ENCODE measurements at regions not wholly inside any gene's neighbourhood (a gene's known extent, or its start where the extent isn't known, plus 50 kb on each side); places are given as distances from the start of the nearest gene placed in this dataset.

- Histone ChIP-seq H3K79me2 (ENCODE audit: insufficient read depth, low read length) (no peaks in the 10 kb centered on the region), H3K9me2 (replicated peaks; ENCODE audit: low read depth, low read length) (no peaks in the 10 kb centered on the region), H3K4me1 (ENCODE audit: insufficient read depth, low read length, poor library complexity, severe bottlenecking) (no peaks in the 10 kb centered on the region), H3K9ac (ENCODE audit: low read depth, low read length, poor library complexity, severe bottlenecking) (no peak overlapping the region), H3K4me3 (ENCODE audit: low read length, poor library complexity, severe bottlenecking) (no peak overlapping the region), H3K9me3 (ENCODE audit: insufficient read depth, low read depth, low read length) (0 out of 2 replicates have a peak, but pooled peaks cover 5% of the 10 kb centered on the region), H2AFZ (ENCODE audit: low read length) (no peak overlapping the region), H3K36me3 (ENCODE audit: insufficient read depth, low read length) (no peaks in the 10 kb centered on the region), H3K4me2 (ENCODE audit: low read depth, low read length, poor library complexity, severe bottlenecking) (no peak overlapping the region), H3K27me3 (ENCODE audit: insufficient read depth, low read length, poor library complexity, severe bottlenecking) (no peaks in the 10 kb centered on the region), H3F3A (ENCODE audit: low read depth) (no peaks in the 10 kb centered on the region), H4K20me1 (ENCODE audit: insufficient read depth, low read length, poor library complexity, severe bottlenecking) (no peaks in the 10 kb centered on the region)
- TF ChIP-seq, protein P1, sequence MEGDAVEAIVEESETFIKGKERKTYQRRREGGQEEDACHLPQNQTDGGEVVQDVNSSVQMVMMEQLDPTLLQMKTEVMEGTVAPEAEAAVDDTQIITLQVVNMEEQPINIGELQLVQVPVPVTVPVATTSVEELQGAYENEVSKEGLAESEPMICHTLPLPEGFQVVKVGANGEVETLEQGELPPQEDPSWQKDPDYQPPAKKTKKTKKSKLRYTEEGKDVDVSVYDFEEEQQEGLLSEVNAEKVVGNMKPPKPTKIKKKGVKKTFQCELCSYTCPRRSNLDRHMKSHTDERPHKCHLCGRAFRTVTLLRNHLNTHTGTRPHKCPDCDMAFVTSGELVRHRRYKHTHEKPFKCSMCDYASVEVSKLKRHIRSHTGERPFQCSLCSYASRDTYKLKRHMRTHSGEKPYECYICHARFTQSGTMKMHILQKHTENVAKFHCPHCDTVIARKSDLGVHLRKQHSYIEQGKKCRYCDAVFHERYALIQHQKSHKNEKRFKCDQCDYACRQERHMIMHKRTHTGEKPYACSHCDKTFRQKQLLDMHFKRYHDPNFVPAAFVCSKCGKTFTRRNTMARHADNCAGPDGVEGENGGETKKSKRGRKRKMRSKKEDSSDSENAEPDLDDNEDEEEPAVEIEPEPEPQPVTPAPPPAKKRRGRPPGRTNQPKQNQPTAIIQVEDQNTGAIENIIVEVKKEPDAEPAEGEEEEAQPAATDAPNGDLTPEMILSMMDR (conservative IDR thresholded peaks at IDR 0.05; ENCODE audit: low read length) = no peak
- TF ChIP-seq EZH2phosphoT487 (IDR thresholded peaks at IDR 0.05; ENCODE audit: borderline replicate concordance) = no peak
Observed at GRCh38 chr18:6465281-6465680, 50.6 kb upstream of the L3MBTL4 start.

DNA sequence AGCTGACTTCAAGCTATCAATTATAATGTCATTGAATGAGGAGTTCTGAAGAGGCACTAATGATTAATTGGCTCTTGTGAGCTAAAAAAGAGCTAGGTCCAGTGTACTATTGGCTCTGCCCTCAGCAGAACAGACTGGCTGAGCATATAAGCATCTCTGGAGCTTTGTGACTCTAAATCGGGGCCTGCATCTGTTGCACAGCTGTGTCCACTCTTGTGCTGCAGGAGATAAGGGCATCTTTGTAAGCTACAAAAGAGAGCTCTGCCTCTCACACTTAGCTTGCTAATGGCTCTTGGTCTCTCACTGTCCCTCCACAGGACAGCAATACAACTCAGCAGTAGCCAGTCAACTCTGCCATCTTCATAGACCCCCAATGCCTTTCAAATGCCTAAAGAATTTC, 61.5 kb upstream of the L3MBTL4 start:
- Histone ChIP-seq H2AFZ (ENCODE audit: low read length) (no peak overlapping the region), H4K20me1 (ENCODE audit: insufficient read depth, low read length, poor library complexity, severe bottlenecking) (no peaks in the 10 kb centered on the region), H3K4me1 (ENCODE audit: insufficient read depth, low read length, poor library complexity, severe bottlenecking) (no peaks in the 10 kb centered on the region), H3K9me2 (replicated peaks; ENCODE audit: low read depth, low read length) (no peaks in the 10 kb centered on the region), H3K79me2 (ENCODE audit: insufficient read depth, low read length) (no peaks in the 10 kb centered on the region), H3K9me3 (ENCODE audit: insufficient read depth, low read depth, low read length) (peaks cover 4% of the 10 kb centered on the region; the same call in 1 of the 2 replicates), H3K27me3 (ENCODE audit: insufficient read depth, low read length, poor library complexity, severe bottlenecking) (no peaks in the 10 kb centered on the region), H3F3A (ENCODE audit: low read depth) (no peaks in the 10 kb centered on the region), H3K36me3 (ENCODE audit: insufficient read depth, low read length) (no peaks in the 10 kb centered on the region), H3K9ac (ENCODE audit: low read depth, low read length, poor library complexity, severe bottlenecking) (no peak overlapping the region), H3K4me2 (ENCODE audit: low read depth, low read length, poor library complexity, severe bottlenecking) (no peak overlapping the region), H3K4me3 (ENCODE audit: low read length, poor library complexity, severe bottlenecking) (no peak overlapping the region)
- TF ChIP-seq, protein P1 (conservative IDR thresholded peaks at IDR 0.05; ENCODE audit: low read length) = no peak
- TF ChIP-seq EZH2phosphoT487 (IDR thresholded peaks at IDR 0.05; ENCODE audit: borderline replicate concordance) = no peak

GRCh38 chr18:6476880-6477279, 62.2 kb upstream of the L3MBTL4 start:
- H3K4me3 ChIP-seq (ENCODE audit: low read length, poor library complexity, severe bottlenecking) = no peak overlapping the region
- no peaks in the 10 kb centered on the region for H3K4me1 ChIP-seq (ENCODE audit: insufficient read depth, low read length, poor library complexity, severe bottlenecking)
- no peaks in the 10 kb centered on the region for H3K27me3 ChIP-seq (ENCODE audit: insufficient read depth, low read length, poor library complexity, severe bottlenecking)
- no peak overlapping the region for H3K4me2 ChIP-seq (ENCODE audit: low read depth, low read length, poor library complexity, severe bottlenecking)
- H4K20me1 ChIP-seq (ENCODE audit: insufficient read depth, low read length, poor library complexity, severe bottlenecking) = no peaks in the 10 kb centered on the region
- TF ChIP-seq, protein P1 (conservative IDR thresholded peaks at IDR 0.05; ENCODE audit: low read length) = no peak
- TF ChIP-seq EZH2phosphoT487 (IDR thresholded peaks at IDR 0.05; ENCODE audit: borderline replicate concordance) = no peak
- H3K9ac ChIP-seq (ENCODE audit: low read depth, low read length, poor library complexity, severe bottlenecking) = no peak overlapping the region
- H3K9me2 ChIP-seq (replicated peaks; ENCODE audit: low read depth, low read length) = no peaks in the 10 kb centered on the region
- peaks cover 4% of the 10 kb centered on the region; the same call in 1 of the 2 replicates for H3K9me3 ChIP-seq (ENCODE audit: insufficient read depth, low read depth, low read length)
- no peak overlapping the region for H2AFZ ChIP-seq (ENCODE audit: low read length)
- no peaks in the 10 kb centered on the region for H3F3A ChIP-seq (ENCODE audit: low read depth)
- H3K36me3 ChIP-seq (ENCODE audit: insufficient read depth, low read length) = no peaks in the 10 kb centered on the region
- no peaks in the 10 kb centered on the region for H3K79me2 ChIP-seq (ENCODE audit: insufficient read depth, low read length)

All from Loucy (cell line).